B cell (primary cell): ENCODE measurements at regions not wholly inside any gene's neighbourhood (a gene's known extent, or its start where the extent isn't known, plus 50 kb on each side); places are given as distances from the start of the nearest gene placed in this dataset.

Experiments
- EZH2 ChIP-seq: IDR thresholded peaks from 2 replicates; pipeline ENCODE4 v1.6.1; 2012; ENCODE audit warnings: borderline replicate concordance, low read depth, mild to moderate bottlenecking, moderate library complexity, low read length; ENCODE audit not compliant: insufficient read depth, poor library complexity, severe bottlenecking
- TF ChIP-seq, protein P1 (sequence below): fragments of 200-600 bp; IDR thresholded peaks from one replicate; pipeline ENCODE4 v1.8.0; 2022; ENCODE audit warnings: antibody characterized with exemption, mild to moderate bottlenecking

- TF ChIP-seq EZH2 = no peak
- TF ChIP-seq, protein P1, sequence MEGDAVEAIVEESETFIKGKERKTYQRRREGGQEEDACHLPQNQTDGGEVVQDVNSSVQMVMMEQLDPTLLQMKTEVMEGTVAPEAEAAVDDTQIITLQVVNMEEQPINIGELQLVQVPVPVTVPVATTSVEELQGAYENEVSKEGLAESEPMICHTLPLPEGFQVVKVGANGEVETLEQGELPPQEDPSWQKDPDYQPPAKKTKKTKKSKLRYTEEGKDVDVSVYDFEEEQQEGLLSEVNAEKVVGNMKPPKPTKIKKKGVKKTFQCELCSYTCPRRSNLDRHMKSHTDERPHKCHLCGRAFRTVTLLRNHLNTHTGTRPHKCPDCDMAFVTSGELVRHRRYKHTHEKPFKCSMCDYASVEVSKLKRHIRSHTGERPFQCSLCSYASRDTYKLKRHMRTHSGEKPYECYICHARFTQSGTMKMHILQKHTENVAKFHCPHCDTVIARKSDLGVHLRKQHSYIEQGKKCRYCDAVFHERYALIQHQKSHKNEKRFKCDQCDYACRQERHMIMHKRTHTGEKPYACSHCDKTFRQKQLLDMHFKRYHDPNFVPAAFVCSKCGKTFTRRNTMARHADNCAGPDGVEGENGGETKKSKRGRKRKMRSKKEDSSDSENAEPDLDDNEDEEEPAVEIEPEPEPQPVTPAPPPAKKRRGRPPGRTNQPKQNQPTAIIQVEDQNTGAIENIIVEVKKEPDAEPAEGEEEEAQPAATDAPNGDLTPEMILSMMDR = no peak
These were observed 107.9 kb upstream of the TRIM2 start for GRCh38 chr4:153096344-153096743.
